ENCODE measurements at regions not wholly inside any gene's neighbourhood (a gene's known extent, or its start where the extent isn't known, plus 50 kb on each side); places are given as distances from the start of the nearest gene placed in this dataset.
A peak's percentile ranks its signal among the peaks of the same experiment; 100 is the strongest.

DNA sequence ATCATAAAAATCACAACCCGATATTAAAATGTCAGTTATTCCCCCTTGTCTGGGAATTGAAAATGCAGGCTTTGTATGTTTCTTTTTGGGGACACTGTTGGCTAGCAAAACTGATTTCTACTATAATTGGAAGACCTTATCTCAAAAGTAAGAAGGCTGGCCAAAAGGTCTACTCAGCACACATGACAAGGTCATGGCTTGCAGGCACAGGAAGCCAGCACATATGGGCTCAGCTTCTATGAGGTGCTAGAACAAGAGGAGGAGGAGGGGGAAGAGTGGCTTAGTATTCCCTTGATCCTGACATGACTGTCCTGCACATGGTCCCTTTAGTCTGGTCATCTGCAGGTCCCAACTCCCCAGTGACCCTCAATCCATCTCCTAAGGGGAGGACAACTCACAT lies 681.2 kb downstream of the SQOR start:
- DNase-seq: peak in 1 of 7 donors; percentile 23

DNA sequence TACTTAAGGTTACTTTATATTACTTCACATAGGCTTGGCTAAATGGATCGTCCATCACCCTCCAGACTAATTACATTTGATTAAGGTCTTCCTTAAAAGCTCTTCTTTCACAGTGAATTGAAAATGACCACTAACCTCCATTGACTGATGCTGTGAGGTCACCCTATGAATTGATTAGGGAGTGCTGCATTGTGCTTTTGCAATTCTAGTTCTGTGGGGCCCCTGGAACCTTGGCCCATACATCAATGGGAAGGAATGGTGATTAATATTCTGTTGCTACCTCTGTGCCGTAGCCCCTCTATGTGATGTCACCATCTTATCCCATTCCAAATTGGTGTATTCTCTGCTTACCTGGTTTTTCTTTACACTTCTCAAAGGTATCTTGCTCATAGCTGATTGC lies 682.2 kb downstream of the SQOR start:
- TF ChIP-seq CTCF (IDR thresholded peaks at IDR 0.05) (no peak), POLR2A (IDR thresholded peaks at IDR 0.05) (no peak)
- intact Hi-C loops (cut with DNase I): no loop called here
- 90 to 100% (median 94%) methylated on average over 2 of the region's 2 CpGs for WGBS, 4 donors

More for the DNA sequence above, 681.2 kb downstream of the SQOR start:
- H3K4me1 ChIP-seq (replicated peaks in 1 of 2): peaks cover 0 to 11% of the 10 kb centered on the region in 2 donors
- H3K27me3 ChIP-seq: no peaks in the 10 kb centered on the region
- no peaks in the 10 kb centered on the region for H3K36me3 ChIP-seq (replicated peaks in 1 of 2)
- no peak overlapping the region for H3K27ac ChIP-seq
- intact Hi-C loops (cut with DNase I): no loop called here
- H3K9me3 ChIP-seq (replicated peaks in 1 of 3): no peaks in the 10 kb centered on the region
- TF ChIP-seq CTCF (IDR thresholded peaks at IDR 0.05) (no peak), POLR2A (IDR thresholded peaks at IDR 0.05) (no peak)
- 58 to 67% (median 61%) methylated on average over 1 of the region's 1 CpG for WGBS, 4 donors
- no peak overlapping the region for H3K4me3 ChIP-seq

DNA sequence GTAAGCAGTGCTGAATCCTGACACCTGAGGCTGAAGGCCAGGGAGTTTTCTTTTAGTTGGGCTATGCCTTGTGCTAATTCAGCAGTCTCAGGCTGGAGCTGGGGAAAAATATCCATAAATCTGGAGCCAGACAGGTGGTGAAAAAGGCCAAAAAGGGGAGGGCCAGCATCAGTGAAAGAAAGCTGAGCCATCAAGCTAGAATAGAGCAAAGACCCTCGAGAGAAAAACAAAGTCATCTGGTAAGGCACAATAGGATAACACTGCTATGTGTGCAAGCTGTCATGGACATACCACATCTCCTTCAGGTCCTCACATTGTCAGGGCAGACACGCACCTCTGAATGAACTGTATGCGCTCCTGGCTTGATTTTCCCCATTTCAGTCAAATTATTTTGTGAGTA lies 687.9 kb downstream of the SQOR start:
- 73 to 85% (median 80%) methylated on average over 3 of the region's 3 CpGs for WGBS, 4 donors
- no peak for DNase-seq
- no peak overlapping the region for H3K27ac ChIP-seq
- H3K4me1 ChIP-seq (replicated peaks in 1 of 2): peaks cover 0 to 4% of the 10 kb centered on the region in 2 donors
- no peaks in the 10 kb centered on the region for H3K36me3 ChIP-seq (replicated peaks in 1 of 2)
- no peak overlapping the region for H3K4me3 ChIP-seq
- no peaks in the 10 kb centered on the region for H3K27me3 ChIP-seq
- TF ChIP-seq CTCF (IDR thresholded peaks at IDR 0.05) (no peak), POLR2A (IDR thresholded peaks at IDR 0.05) (no peak)
- no peaks in the 10 kb centered on the region for H3K9me3 ChIP-seq (replicated peaks in 1 of 3)
- intact Hi-C loops (cut with DNase I): no loop called here

More for the DNA sequence above, 682.2 kb downstream of the SQOR start:
- Histone ChIP-seq H3K36me3 (replicated peaks in 1 of 2) (no peaks in the 10 kb centered on the region), H3K9me3 (replicated peaks in 1 of 3) (no peaks in the 10 kb centered on the region), H3K4me1 (replicated peaks in 1 of 2) (peaks cover 0 to 11% of the 10 kb centered on the region in 2 donors), H3K27ac (no peak overlapping the region), H3K27me3 (no peaks in the 10 kb centered on the region), H3K4me3 (no peak overlapping the region)
- DNase-seq: no peak

- no peak for DNase-seq
- Histone ChIP-seq H3K27ac (no peak overlapping the region), H3K9me3 (replicated peaks in 1 of 3) (no peaks in the 10 kb centered on the region), H3K36me3 (replicated peaks in 1 of 2) (no peaks in the 10 kb centered on the region), H3K27me3 (no peaks in the 10 kb centered on the region), H3K4me3 (no peak overlapping the region), H3K4me1 (replicated peaks in 1 of 2) (no peaks in the 10 kb centered on the region)
- intact Hi-C loops (cut with DNase I): no loop called here
- no peak for TF ChIP-seq CTCF (IDR thresholded peaks at IDR 0.05)
These were observed 691.3 kb downstream of the SQOR start for GRCh38 chr15:46326173-46326572.

Data from adrenal gland (tissue), 9 donors.